ENCODE measurements at regions not wholly inside any gene's neighbourhood (a gene's known extent, or its start where the extent isn't known, plus 50 kb on each side); places are given as distances from the start of the nearest gene placed in this dataset.

GRCh38 chr2:120567128-120567527, 168.5 kb upstream of the GLI2 start:
- no peak for DNase-seq (ENCODE audit: low spot score)

GRCh38 chr2:120568089-120568974, 167.3 kb upstream of the GLI2 start:
- DNase-seq (ENCODE audit: low spot score): no peak

- no peak for DNase-seq (ENCODE audit: low spot score)
Observed at GRCh38 chr2:120568975-120569268, 166.7 kb upstream of the GLI2 start.

DNA sequence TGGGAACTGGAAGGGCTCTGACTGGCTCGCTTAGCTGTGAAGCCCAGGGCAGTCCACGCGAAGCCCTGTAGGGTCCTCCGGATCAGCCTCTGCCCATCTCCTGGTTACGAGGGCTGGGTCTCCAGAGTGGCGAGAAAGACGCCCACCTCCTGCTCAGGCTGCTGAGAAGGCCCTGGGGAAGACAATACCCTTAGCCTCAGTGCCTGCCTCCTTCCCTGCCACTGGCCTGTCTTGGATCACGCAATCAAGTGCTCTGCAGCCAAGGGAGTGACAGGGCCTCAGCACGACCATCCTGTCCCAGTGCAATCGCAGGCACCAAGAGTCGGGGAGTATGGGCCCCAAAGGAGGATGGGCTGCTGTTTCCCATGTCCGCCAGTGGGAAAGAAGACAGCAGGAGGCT, 165.7 kb upstream of the GLI2 start:
- DNase-seq (ENCODE audit: low spot score): no peak

DNA sequence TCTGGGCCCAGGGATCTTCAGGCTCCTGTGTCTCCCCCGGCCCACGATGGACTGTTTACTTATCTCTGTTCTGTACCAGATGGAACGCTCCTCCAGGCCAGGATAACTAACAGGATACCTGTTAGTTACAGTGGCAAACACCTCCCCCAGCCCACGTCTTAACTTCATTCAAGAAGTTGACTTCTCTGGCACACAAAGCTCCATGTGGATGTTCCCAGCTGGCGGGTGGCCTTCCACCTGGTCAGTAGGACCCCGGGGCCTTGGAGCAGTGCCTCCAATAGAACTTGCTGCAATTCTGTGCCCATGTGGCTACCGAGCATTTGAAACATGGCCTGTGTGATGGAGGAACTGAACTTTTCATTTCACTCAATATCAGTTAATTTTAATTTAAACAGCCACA, 165.1 kb upstream of the GLI2 start:
- DNase-seq (ENCODE audit: low spot score): no peak

- DNase-seq (ENCODE audit: low spot score): no peak
Observed at GRCh38 chr2:120571015-120571728, 164.5 kb upstream of the GLI2 start.

DNA sequence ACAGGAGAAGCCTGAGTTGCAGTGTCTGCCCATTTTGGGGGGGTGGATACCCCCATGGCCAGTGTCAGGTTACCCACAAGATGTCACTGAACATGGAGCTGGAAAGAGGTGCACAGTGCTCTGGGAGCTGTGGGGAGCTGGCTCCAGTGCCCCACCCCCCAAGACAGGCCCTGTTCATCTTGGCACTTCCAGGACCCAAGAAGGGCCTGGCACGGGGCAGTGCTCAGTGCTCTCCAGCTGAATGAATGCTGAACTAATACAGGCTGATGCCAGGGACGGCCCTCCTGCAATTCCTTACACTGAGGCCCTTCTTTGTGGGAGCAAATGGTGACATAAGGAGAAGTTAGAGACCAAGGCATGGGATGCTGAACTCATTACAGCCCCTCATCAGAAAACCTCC, 163.4 kb upstream of the GLI2 start:
- DNase-seq (ENCODE audit: low spot score): no peak

- DNase-seq (ENCODE audit: low spot score): no peak
Observed at GRCh38 chr2:120574620-120575019, 161.0 kb upstream of the GLI2 start.

DNA sequence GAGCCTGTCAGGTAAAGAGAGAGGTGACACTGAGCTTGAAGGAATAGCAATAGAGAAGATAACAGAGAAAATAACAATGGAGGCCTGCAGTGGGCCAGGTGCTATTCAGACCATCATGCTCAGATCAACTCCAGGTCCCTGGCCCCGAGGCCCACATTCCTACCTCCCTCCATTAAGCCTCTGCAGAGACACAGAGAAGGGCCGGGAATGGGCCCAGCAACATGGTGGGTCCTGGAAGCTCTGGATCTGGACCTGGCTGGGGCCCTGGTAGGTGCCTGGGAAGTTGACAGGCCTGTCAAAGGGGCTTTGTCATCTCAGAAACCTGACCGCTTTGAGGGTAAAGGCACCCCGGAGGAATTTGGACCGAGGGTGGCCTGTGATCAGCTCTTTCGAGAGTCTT, 159.7 kb upstream of the GLI2 start:
- no peak for DNase-seq (ENCODE audit: low spot score)

- no peak for DNase-seq (ENCODE audit: low spot score)
Observed at GRCh38 chr2:120576509-120577474, 158.9 kb upstream of the GLI2 start.

DNA sequence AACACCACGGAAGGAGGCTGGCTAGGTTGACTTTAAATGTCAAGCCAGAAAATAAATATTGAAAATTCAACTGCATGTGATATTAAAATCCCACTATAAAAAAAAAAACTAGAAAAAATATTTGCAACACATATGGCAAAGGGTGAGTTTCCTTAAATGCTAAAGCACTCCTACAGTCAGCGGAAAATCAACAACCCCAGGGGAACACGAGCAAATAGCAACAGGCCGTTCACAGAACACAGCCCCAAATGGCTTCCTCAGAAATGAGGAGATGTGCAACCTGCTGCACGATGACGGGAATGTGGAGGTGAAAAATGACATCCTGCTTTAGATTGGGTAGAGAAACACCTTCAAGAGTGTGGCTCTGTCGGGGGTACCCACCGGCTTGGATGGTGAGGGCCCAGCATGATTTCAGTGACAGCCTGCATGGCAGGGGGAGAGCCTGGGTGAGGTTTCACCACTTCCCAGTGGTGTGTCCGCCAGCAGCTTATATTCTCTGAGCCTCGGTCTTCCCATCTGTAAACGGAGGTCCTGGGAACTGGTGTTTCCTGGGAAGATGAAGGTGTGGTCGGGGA, 157.9 kb upstream of the GLI2 start:
- DNase-seq (ENCODE audit: low spot score): no peak

DNA sequence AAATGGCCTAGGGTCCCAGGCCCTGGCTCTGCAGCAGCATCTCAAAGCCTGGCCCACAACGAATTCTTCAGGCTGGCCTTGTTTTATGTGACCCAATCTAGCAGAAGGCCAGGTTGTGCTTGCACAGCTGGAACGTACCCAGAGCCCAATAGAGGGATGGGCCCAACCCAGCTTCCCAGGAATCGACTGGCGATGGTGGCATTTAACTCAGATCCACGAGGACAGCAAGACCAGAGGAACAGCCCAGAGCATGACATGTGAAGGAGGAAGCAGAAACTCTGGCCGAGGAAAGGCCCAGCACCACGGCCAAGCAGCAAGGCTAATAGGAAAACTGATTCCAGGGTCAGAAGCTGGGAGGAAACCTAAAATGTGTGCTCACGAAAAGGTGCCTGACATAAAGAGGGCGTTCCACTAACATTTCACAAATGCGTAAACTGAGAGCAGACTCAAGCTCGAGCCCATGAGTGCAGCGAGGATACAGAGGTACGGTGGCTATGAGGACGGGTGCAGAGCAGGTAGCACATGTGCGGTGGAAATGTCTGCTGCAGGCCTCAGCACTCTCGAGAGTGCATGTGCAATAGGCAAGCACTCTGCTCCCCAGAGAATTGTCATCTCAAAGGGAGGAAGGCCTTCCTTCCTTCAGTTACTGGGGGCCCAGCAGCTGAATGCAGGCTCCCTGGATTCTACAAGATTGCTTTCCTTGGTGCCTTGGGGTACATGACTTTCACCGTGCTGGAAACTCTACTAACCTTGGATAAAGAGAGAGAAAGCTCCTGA, 156.9 kb upstream of the GLI2 start:
- DNase-seq (ENCODE audit: low spot score): no peak

DNA sequence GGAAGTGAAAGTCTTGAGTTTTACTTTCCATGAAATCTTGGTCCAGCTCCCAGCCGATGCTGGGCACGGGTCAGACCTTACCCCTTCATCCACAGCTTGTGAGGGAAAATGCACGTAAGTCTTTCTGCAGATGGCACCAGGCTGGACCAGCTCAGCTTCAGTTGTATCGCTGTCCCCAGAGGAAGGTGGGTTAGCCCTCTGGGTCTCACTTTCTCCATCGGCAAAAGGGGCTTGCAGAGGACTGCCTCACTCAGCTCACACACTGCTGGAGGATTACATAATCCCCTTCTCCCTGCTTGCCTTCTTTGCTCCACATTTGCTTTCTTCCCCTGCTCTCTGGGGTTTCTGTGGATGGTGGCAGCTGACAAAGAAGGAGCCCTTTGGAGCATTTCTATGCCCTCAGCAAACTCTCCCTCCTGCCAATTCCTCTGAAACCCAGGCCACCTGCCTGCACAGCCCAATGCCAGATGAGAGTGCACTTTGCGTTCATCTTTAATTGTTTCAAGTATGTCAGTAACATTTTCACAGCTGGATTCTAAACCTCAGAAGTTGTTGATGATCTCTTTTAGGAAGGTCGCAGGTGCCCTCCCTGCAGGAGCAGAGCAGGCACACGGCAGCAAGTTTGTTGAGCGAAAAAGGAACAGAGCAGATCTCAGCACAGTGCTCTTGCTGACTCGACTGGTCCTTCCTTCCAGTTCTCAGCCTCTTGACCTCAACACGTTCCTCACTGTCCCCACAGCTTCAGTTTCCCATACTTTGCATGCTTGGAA, 155.6 kb upstream of the GLI2 start:
- no peak for DNase-seq (ENCODE audit: low spot score)

GRCh38 chr2:120580709-120581108, 155.0 kb upstream of the GLI2 start:
- DNase-seq (ENCODE audit: low spot score): no peak

DNA sequence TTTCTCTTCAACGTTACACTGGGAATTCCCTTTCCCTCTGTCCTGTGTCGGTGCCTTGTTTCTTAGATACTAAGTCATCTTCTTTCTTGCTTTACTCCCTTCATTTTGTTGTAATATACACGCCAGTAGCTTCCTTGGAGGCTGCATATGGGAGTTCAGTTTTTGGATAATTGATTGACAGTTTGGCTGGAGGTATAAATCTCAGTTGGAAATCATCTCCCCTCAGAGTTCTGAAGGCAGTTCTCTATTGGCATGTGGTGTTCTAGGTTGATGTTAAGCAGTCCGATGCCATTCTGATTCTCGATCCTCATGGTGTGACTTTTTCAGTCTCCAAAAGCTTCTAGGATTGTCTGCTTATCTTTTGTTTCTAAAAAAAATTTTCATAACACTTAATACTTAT, 152.5 kb upstream of the GLI2 start:
- DNase-seq (ENCODE audit: low spot score): no peak

GRCh38 chr2:120583851-120584570, 151.7 kb upstream of the GLI2 start:
- DNase-seq (ENCODE audit: low spot score): no peak

GRCh38 chr2:120586507-120587278, 149.0 kb upstream of the GLI2 start:
- DNase-seq (ENCODE audit: low spot score): no peak

DNA sequence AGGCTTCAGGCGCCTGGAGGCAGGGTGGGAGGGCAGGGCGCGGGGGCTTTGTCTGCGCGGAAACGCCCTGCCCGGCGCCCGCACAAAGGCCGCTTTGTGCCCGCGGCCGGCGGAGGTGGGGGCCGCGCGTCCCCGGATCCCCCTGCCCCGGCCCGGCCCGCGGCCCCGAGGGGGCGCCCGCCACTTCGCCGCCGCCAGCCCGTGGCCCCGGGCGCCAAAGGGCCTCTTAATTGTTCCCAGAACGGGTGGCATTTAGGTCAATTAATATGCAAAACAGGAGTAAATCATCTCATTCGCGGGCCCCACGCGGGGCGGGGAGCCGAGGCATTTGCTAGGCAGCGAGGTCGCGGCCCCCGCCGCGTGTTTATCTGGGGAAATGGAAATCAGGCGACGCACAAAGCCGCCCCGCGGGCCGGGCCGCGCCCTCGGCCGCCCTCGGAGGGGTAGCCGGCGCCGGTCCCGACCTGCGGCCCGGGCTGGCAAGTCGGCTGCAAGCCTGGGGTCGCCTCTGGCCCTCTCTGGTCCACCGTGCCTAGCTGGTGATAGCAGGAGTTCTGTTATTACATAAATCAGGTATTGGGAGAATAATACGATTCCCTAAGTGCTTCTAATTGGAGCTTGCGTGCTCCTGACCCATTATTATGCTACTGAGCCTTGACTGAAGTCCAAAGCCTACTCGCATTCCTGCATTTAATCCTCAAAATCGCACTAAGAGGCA, 148.2 kb upstream of the GLI2 start:
- no peak for DNase-seq (ENCODE audit: low spot score)

GRCh38 chr2:120587997-120588336, 147.7 kb upstream of the GLI2 start:
- no peak for DNase-seq (ENCODE audit: low spot score)
